K562 (cell line): ENCODE measurements at regions not wholly inside any gene's neighbourhood (a gene's known extent, or its start where the extent isn't known, plus 50 kb on each side); places are given as distances from the start of the nearest gene placed in this dataset.

Source experiments
- ATAC-seq: fragments of 200-7000 bp; cut with Tn5 transposase; 3 replicates; pipeline ENCODE4 v1.9.1; 2020; ENCODE audit warnings: moderate library complexity
- BruUV-seq: library from RNA; stranded (reverse); fragments of 400-500 nt; replicated peaks from 2 replicates; lab custom pipeline; 2021; lab: Mats Ljungman, UMichigan
- CTCF ChIA-PET: fragments of 300-600 bp; formaldehyde crosslinking; extraction: SDS; loops from one replicate; lab custom pipeline; 2021; ENCODE audit warnings: low intra/inter-chr PET ratio; lab: Yijun Ruan, JAX
- POLR2A ChIA-PET: fragments of 300-600, 350-650 bp; sonication (Branson Sonifier 250); formaldehyde crosslinking; extraction: SDS; loops from one replicate; lab custom pipeline; 2021; ENCODE audit warnings: antibody characterized with exemption, inconsistent platforms; lab: Yijun Ruan, JAX
- DNase-seq, 4 experiments: peaks; one replicate each; pipeline versions ENCODE4 v3.0.0 to v3.0.0-alpha.2; 2011 to 2018; ENCODE audit warnings: low spot score in 3 of 4, mixed read lengths in 3 of 4; ENCODE audit errors: extremely low read depth in 1 of 4
- FAIRE-seq: peaks from 2 replicates; lab custom pipeline; 2011; peaks lifted over from hg19 to GRCh38; lab: Jason Lieb, UNC
- H2AFZ ChIP-seq: 2 replicates; pipeline ENCODE4 v1.6.0; 2011; ENCODE audit warnings: low read depth, low read length, control low read depth, inconsistent platforms
- H3K27ac ChIP-seq: fragments of 200-600 bp; 3 replicates; pipeline ENCODE4 v1.8.0; 2011; ENCODE audit warnings: low read depth, mild to moderate bottlenecking, control low read depth, inconsistent platforms, low read length, moderate library complexity, mixed read lengths; ENCODE audit errors: extremely low read depth
- H3K27me3 ChIP-seq, 2 experiments: fragments of 300-600 bp in 1 of 2; 2 replicates in 1 of 2; 3 replicates in 1 of 2; pipeline versions ENCODE4 v1.6.0 to v1.8.0; 2011; ENCODE audit warnings: inconsistent platforms in 2 of 2, low read length in 2 of 2, mild to moderate bottlenecking in 1 of 2, mixed read lengths in 1 of 2, moderate library complexity in 1 of 2; ENCODE audit not compliant: control insufficient read depth in 2 of 2, insufficient read depth in 2 of 2
- H3K36me3 ChIP-seq: fragments of 300-600 bp; 3 replicates; pipeline ENCODE4 v1.8.0; 2011; ENCODE audit warnings: mild to moderate bottlenecking, low read length, inconsistent platforms; ENCODE audit not compliant: control insufficient read depth, insufficient read depth
- H3K4me1 ChIP-seq, 2 experiments: fragments of 200-600 bp in 1 of 2; replicated peaks in 1 of 2; 2 replicates in 1 of 2; 3 replicates in 1 of 2; pipeline versions ENCODE4 v1.5.1 to v1.8.0; 2011; ENCODE audit warnings: inconsistent platforms in 2 of 2, low read length in 2 of 2, mild to moderate bottlenecking in 1 of 2, mixed read lengths in 1 of 2, moderate library complexity in 1 of 2; ENCODE audit not compliant: control insufficient read depth in 2 of 2, insufficient read depth in 2 of 2
- H3K4me2 ChIP-seq: 2 replicates; pipeline ENCODE4 v1.6.1; 2011; ENCODE audit warnings: low read length, control low read depth, inconsistent platforms, mixed read lengths; ENCODE audit not compliant: insufficient read depth
- H3K4me3 ChIP-seq: fragments of 200-600 bp; sonication (generic), shearing (Covaris generic); 2 replicates; pipeline ENCODE4 v1.5.1; 2016; ENCODE audit warnings: control low read depth, inconsistent platforms
- H3K79me2 ChIP-seq: fragments of 200-600 bp; 3 replicates; pipeline ENCODE4 v1.8.0; 2011; ENCODE audit warnings: low read length, inconsistent platforms; ENCODE audit not compliant: control insufficient read depth, insufficient read depth
- H3K9ac ChIP-seq, 2 experiments: 2 replicates each; pipeline versions ENCODE4 v1.6.0 to v1.6.1; 2011; ENCODE audit warnings: low read depth in 2 of 2, low read length in 2 of 2, control low read depth in 1 of 2, inconsistent platforms in 1 of 2, mild to moderate bottlenecking in 1 of 2, mixed read lengths in 1 of 2; ENCODE audit not compliant: insufficient read depth in 1 of 2
- H3K9me1 ChIP-seq: one replicate; pipeline ENCODE4 v1.6.0; 2011; ENCODE audit warnings: inconsistent platforms, mild to moderate bottlenecking, low read length, moderate library complexity; ENCODE audit not compliant: control insufficient read depth, insufficient read depth
- H3K9me3 ChIP-seq: replicated peaks from 2 replicates; pipeline ENCODE4 v1.5.1; 2011; ENCODE audit warnings: low read depth, low read length, inconsistent platforms; ENCODE audit not compliant: control insufficient read depth, insufficient read depth
- H4K20me1 ChIP-seq: replicated peaks from 2 replicates; pipeline ENCODE4 v1.6.1; 2011; ENCODE audit warnings: low read length, inconsistent platforms, mixed read lengths; ENCODE audit not compliant: control insufficient read depth, insufficient read depth
- CEBPZ ChIP-seq: fragments of 150-350 bp; IDR thresholded peaks from 2 replicates; pipeline ENCODE4 v1.6.1; 2014; ENCODE audit warnings: low read depth, mild to moderate bottlenecking, low read length, borderline replicate concordance
- CHD1 ChIP-seq: fragments of 200-600 bp; sonication (generic); IDR thresholded peaks from one replicate; pipeline ENCODE4 v1.6.1; 2012; ENCODE audit warnings: mild to moderate bottlenecking, moderate library complexity, low read length, inconsistent platforms
- CHD4 ChIP-seq: fragments of 200-600 bp; sonication (generic); IDR thresholded peaks from 3 replicates; pipeline ENCODE4 v1.6.1; 2012; ENCODE audit warnings: low read depth, mild to moderate bottlenecking, mixed read lengths, low read length, inconsistent platforms; ENCODE audit not compliant: insufficient read depth, insufficient replicate concordance, poor library complexity, severe bottlenecking
- ELF4 ChIP-seq: fragments of 450-650 bp; formaldehyde crosslinking; IDR thresholded peaks from 2 replicates; pipeline ENCODE4 v1.4.0; 2022; ENCODE audit warnings: missing genetic modification characterization
- EP400 ChIP-seq: fragments of 450-650 bp; IDR thresholded peaks from 2 replicates; pipeline ENCODE4 v1.6.1; 2017; ENCODE audit warnings: antibody characterized with exemption, mild to moderate bottlenecking, moderate library complexity
- FOSL1 ChIP-seq: fragments of 200-800 bp; sonication (Bioruptor generic); conservative IDR thresholded peaks from 2 replicates; pipeline ENCODE4 v1.6.1; 2016; ENCODE audit warnings: missing genetic modification characterization, missing compliant biosample characterization
- GABPB2 ChIP-seq: fragments of 250-450 bp; sonication (Bioruptor Pico); conservative IDR thresholded peaks from 2 replicates; pipeline ENCODE4 v1.5.1; 2021; ENCODE audit warnings: mild to moderate bottlenecking
- MAFK ChIP-seq: IDR thresholded peaks from 2 replicates; pipeline ENCODE4 v1.6.1; 2011; ENCODE audit warnings: low read length, improper control_type of control experiment
- NFIC ChIP-seq: fragments of 450-650 bp; IDR thresholded peaks from 2 replicates; pipeline ENCODE4 v1.6.1; 2017; ENCODE audit warnings: mild to moderate bottlenecking, inconsistent platforms
- NR4A1 ChIP-seq, 2 experiments: fragments of 250-450 bp in 1 of 2; fragments of 450-650 bp in 1 of 2; sonication (Bioruptor Pico) in 1 of 2; IDR thresholded peaks; 2 replicates each; pipeline versions ENCODE4 v1.4.0 to v1.6.1; 2016 to 2020; ENCODE audit warnings: mild to moderate bottlenecking in 2 of 2, missing compliant biosample characterization in 1 of 2, missing genetic modification characterization in 1 of 2, moderate library complexity in 1 of 2
- PREB ChIP-seq: sonication (generic); formaldehyde crosslinking; IDR thresholded peaks from 2 replicates; pipeline ENCODE4 v1.8.1; 2023; ENCODE audit warnings: mild to moderate bottlenecking, missing genetic modification reagents
- TEAD4 ChIP-seq, 2 experiments: sonication (generic) in 1 of 2; formaldehyde crosslinking in 1 of 2; IDR thresholded peaks; 2 replicates each; pipeline versions ENCODE4 v1.6.1 to v1.8.0; 2012 to 2022; ENCODE audit warnings: borderline replicate concordance in 1 of 2, inconsistent platforms in 1 of 2, low read length in 1 of 2, mild to moderate bottlenecking in 1 of 2, missing genetic modification reagents in 1 of 2
- WGBS: fragments of 100-300 bp; shearing (Covaris generic); methylation state at CpG from one replicate; pipeline ENCODE4 v1.1.6; 2016; ENCODE audit warnings: low coverage, mixed read lengths; ENCODE audit not compliant: insufficient coverage; ENCODE audit errors: missing lambda C conversion rate; 5-methylcytosine and 5-hydroxymethylcytosine counted together
- in situ Hi-C: fragments of 300-500 bp; cut with MboI; formaldehyde crosslinking; loops from 4 replicates; pipeline ENCODE4 v1.15.0; 2018; ENCODE audit warnings: inconsistent platforms, mixed read lengths
- intact Hi-C: fragments of 100-400 bp; cut with micrococcal nuclease; formaldehyde crosslinking; loops from 2 replicates; pipeline ENCODE4 v1.14.2; 2022

GRCh38 chr4:71188951-71189350 is 149.9 kb upstream of the SLC4A4 start:
- no peak for FAIRE-seq
- Histone ChIP-seq H4K20me1 (no peaks in the 10 kb centered on the region), H3K27ac (no peak overlapping the region), H3K27me3 (peaks cover 0 to 5% of the 10 kb centered on the region in 2 experiments; a peak in 2 of 5 replicates), H3K4me3 (no peak overlapping the region), H3K4me1 (peaks cover 0 to 17% of the 10 kb centered on the region in 2 experiments; a peak in 1 of 5 replicates), H3K9me3 (no peaks in the 10 kb centered on the region), H3K9me1 (no peaks in the 10 kb centered on the region), H3K36me3 (no peaks in the 10 kb centered on the region), H3K4me2 (no peak overlapping the region), H2AFZ (no peak overlapping the region), H3K79me2 (no peaks in the 10 kb centered on the region), H3K9ac (no peak overlapping the region)
- ChIA-PET CTCF (no interaction called here), POLR2A (no interaction called here)
- no peak for DNase-seq
- BruUV-seq, result no TSS peak
- intact Hi-C loops (loop anchor here (10.0 kb wide), 1 partner anchor 366 kb away; no protein-coding TSS in a partner anchor), in situ Hi-C loops (no loop called here)
- TF ChIP-seq TEAD4 (IDR thresholded peaks at IDR 0.05; ENCODE audit: low read length), result no peak
- TF ChIP-seq TEAD4 (CRISPR knock-in tag; IDR thresholded peaks at IDR 0.05; ENCODE audit: borderline replicate concordance), result no peak
- no peak for TF ChIP-seq CEBPZ
- no peak for TF ChIP-seq ELF4
- TF ChIP-seq CHD4, result no peak
- TF ChIP-seq CHD1, result no peak
- no peak for TF ChIP-seq GABPB2 (CRISPR knock-in tag)
- TF ChIP-seq MAFK, result no peak
- no peak for TF ChIP-seq NFIC
- no peak for TF ChIP-seq NR4A1 (CRISPR knock-in tag; IDR thresholded peaks at IDR 0.05)
- TF ChIP-seq NR4A1 (tag; IDR thresholded peaks at IDR 0.05), result no peak
- no peak for TF ChIP-seq EP400
- TF ChIP-seq PREB (CRISPR knock-in tag), result no peak
- TF ChIP-seq FOSL1 (tag), result no peak
- 0% methylated on average over 1 of the region's 1 CpG for WGBS
- no peak for ATAC-seq
